ENCODE measurements at regions not wholly inside any gene's neighbourhood (a gene's known extent, or its start where the extent isn't known, plus 50 kb on each side); places are given as distances from the start of the nearest gene placed in this dataset.

DNA sequence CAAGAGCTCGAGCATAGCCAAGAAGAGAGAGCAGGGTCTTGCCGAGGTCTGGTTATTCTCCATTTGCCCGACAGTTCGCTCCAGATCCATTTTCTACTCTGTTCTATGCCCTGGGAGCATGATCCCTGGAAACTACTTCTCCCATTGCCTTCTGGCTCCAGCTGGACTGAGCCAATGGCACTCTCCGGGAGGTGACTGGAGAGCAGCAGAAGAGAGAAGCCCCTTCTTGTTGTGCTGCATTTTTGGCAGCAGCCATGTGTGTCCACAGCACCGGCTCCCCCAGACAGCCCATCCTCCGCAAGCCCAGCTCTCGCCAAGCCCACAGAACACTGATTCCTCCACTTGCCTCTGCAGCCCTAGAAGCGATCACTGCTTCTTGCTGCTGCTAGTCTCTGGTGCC is 345.5 kb downstream of the TNS1 start:
- Histone ChIP-seq H3F3A (replicated peaks; ENCODE audit: low read depth) (no peaks in the 10 kb centered on the region), H3K27ac (ENCODE audit: low read depth) (no peak overlapping the region), H3K36me3 (ENCODE audit: insufficient read depth) (no peaks in the 10 kb centered on the region), H3K4me3 (no peak overlapping the region), H3K27me3 (ENCODE audit: insufficient read depth) (no peaks in the 10 kb centered on the region), H3K9me2 (ENCODE audit: insufficient read depth) (peaks cover 4% of the 10 kb centered on the region; the same call in 1 of the 2 replicates), H4K20me1 (replicated peaks; ENCODE audit: insufficient read depth) (no peaks in the 10 kb centered on the region), H3K79me2 (replicated peaks; ENCODE audit: insufficient read depth) (no peaks in the 10 kb centered on the region), H3K4me1 (ENCODE audit: insufficient read depth) (no peaks in the 10 kb centered on the region), H2AFZ (no peak overlapping the region), H3K4me2 (no peak overlapping the region)
- TF ChIP-seq ZNF331 (CRISPR knock-in tag; IDR thresholded peaks at IDR 0.05; ENCODE audit: low read depth) (no peak), NANOG (IDR thresholded peaks at IDR 0.05; ENCODE audit: borderline replicate concordance) (no peak), CREB1 (CRISPR knock-in tag; IDR thresholded peaks at IDR 0.05; ENCODE audit: low read depth) (no peak)
- TF ChIP-seq, protein P1, sequence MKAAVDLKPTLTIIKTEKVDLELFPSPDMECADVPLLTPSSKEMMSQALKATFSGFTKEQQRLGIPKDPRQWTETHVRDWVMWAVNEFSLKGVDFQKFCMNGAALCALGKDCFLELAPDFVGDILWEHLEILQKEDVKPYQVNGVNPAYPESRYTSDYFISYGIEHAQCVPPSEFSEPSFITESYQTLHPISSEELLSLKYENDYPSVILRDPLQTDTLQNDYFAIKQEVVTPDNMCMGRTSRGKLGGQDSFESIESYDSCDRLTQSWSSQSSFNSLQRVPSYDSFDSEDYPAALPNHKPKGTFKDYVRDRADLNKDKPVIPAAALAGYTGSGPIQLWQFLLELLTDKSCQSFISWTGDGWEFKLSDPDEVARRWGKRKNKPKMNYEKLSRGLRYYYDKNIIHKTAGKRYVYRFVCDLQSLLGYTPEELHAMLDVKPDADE (IDR thresholded peaks at IDR 0.05), result no peak
- TF ChIP-seq, protein P2, sequence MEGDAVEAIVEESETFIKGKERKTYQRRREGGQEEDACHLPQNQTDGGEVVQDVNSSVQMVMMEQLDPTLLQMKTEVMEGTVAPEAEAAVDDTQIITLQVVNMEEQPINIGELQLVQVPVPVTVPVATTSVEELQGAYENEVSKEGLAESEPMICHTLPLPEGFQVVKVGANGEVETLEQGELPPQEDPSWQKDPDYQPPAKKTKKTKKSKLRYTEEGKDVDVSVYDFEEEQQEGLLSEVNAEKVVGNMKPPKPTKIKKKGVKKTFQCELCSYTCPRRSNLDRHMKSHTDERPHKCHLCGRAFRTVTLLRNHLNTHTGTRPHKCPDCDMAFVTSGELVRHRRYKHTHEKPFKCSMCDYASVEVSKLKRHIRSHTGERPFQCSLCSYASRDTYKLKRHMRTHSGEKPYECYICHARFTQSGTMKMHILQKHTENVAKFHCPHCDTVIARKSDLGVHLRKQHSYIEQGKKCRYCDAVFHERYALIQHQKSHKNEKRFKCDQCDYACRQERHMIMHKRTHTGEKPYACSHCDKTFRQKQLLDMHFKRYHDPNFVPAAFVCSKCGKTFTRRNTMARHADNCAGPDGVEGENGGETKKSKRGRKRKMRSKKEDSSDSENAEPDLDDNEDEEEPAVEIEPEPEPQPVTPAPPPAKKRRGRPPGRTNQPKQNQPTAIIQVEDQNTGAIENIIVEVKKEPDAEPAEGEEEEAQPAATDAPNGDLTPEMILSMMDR (conservative IDR thresholded peaks at IDR 0.05; ENCODE audit: low read depth in 2 of 2), result no peak
- TF ChIP-seq, protein P3, sequence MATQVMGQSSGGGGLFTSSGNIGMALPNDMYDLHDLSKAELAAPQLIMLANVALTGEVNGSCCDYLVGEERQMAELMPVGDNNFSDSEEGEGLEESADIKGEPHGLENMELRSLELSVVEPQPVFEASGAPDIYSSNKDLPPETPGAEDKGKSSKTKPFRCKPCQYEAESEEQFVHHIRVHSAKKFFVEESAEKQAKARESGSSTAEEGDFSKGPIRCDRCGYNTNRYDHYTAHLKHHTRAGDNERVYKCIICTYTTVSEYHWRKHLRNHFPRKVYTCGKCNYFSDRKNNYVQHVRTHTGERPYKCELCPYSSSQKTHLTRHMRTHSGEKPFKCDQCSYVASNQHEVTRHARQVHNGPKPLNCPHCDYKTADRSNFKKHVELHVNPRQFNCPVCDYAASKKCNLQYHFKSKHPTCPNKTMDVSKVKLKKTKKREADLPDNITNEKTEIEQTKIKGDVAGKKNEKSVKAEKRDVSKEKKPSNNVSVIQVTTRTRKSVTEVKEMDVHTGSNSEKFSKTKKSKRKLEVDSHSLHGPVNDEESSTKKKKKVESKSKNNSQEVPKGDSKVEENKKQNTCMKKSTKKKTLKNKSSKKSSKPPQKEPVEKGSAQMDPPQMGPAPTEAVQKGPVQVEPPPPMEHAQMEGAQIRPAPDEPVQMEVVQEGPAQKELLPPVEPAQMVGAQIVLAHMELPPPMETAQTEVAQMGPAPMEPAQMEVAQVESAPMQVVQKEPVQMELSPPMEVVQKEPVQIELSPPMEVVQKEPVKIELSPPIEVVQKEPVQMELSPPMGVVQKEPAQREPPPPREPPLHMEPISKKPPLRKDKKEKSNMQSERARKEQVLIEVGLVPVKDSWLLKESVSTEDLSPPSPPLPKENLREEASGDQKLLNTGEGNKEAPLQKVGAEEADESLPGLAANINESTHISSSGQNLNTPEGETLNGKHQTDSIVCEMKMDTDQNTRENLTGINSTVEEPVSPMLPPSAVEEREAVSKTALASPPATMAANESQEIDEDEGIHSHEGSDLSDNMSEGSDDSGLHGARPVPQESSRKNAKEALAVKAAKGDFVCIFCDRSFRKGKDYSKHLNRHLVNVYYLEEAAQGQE (IDR thresholded peaks at IDR 0.05; ENCODE audit: unreplicated experiment), result no peak
- TF ChIP-seq, protein P4, sequence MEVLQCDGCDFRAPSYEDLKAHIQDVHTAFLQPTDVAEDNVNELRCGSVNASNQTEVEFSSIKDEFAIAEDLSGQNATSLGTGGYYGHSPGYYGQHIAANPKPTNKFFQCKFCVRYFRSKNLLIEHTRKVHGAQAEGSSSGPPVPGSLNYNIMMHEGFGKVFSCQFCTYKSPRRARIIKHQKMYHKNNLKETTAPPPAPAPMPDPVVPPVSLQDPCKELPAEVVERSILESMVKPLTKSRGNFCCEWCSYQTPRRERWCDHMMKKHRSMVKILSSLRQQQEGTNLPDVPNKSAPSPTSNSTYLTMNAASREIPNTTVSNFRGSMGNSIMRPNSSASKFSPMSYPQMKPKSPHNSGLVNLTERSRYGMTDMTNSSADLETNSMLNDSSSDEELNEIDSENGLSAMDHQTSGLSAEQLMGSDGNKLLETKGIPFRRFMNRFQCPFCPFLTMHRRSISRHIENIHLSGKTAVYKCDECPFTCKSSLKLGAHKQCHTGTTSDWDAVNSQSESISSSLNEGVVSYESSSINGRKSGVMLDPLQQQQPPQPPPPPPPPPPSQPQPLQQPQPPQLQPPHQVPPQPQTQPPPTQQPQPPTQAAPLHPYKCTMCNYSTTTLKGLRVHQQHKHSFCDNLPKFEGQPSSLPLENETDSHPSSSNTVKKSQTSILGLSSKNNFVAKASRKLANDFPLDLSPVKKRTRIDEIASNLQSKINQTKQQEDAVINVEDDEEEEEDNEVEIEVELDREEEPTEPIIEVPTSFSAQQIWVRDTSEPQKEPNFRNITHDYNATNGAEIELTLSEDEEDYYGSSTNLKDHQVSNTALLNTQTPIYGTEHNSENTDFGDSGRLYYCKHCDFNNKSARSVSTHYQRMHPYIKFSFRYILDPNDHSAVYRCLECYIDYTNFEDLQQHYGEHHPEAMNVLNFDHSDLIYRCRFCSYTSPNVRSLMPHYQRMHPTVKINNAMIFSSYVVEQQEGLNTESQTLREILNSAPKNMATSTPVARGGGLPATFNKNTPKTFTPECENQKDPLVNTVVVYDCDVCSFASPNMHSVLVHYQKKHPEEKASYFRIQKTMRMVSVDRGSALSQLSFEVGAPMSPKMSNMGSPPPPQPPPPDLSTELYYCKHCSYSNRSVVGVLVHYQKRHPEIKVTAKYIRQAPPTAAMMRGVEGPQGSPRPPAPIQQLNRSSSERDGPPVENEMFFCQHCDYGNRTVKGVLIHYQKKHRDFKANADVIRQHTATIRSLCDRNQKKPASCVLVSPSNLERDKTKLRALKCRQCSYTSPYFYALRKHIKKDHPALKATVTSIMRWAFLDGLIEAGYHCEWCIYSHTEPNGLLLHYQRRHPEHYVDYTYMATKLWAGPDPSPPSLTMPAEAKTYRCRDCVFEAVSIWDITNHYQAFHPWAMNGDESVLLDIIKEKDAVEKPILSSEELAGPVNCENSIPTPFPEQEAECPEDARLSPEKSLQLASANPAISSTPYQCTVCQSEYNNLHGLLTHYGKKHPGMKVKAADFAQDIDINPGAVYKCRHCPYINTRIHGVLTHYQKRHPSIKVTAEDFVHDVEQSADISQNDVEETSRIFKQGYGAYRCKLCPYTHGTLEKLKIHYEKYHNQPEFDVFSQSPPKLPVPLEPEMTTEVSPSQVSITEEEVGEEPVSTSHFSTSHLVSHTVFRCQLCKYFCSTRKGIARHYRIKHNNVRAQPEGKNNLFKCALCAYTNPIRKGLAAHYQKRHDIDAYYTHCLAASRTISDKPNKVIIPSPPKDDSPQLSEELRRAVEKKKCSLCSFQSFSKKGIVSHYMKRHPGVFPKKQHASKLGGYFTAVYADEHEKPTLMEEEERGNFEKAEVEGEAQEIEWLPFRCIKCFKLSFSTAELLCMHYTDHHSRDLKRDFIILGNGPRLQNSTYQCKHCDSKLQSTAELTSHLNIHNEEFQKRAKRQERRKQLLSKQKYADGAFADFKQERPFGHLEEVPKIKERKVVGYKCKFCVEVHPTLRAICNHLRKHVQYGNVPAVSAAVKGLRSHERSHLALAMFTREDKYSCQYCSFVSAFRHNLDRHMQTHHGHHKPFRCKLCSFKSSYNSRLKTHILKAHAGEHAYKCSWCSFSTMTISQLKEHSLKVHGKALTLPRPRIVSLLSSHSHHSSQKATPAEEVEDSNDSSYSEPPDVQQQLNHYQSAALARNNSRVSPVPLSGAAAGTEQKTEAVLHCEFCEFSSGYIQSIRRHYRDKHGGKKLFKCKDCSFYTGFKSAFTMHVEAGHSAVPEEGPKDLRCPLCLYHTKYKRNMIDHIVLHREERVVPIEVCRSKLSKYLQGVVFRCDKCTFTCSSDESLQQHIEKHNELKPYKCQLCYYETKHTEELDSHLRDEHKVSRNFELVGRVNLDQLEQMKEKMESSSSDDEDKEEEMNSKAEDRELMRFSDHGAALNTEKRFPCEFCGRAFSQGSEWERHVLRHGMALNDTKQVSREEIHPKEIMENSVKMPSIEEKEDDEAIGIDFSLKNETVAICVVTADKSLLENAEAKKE (CRISPR knock-in tag; IDR thresholded peaks at IDR 0.05), result no peak
- H3K4me3 Mint-ChIP-seq, result no peak overlapping the region
- no peaks in the 10 kb centered on the region for H3K27me3 Mint-ChIP-seq (ENCODE audit: insufficient read depth, low read depth, poor library complexity)
- peaks cover 6% of the 10 kb centered on the region; the same call in 2 of the 3 replicates for H3K4me1 Mint-ChIP-seq
- DNase-seq (ENCODE audit: low spot score) (no peak), ATAC-seq (no peak)
- H3K9me3 Mint-ChIP-seq, result no peaks in the 10 kb centered on the region
- no peaks in the 10 kb centered on the region for H3K36me3 Mint-ChIP-seq (ENCODE audit: low read depth)
- H3K27ac Mint-ChIP-seq, result no peak overlapping the region
